Endometrium (tissue), 2 donors: ENCODE measurements at regions not wholly inside any gene's neighbourhood (a gene's known extent, or its start where the extent isn't known, plus 50 kb on each side); places are given as distances from the start of the nearest gene placed in this dataset.

Experiments used
- FAIRE-seq: peaks from 2 replicates; lab custom pipeline; 2012; peaks lifted over from hg19 to GRCh38; lab: Jason Lieb, UNC
- donor health status: control.
- donor health status: control.

DNA sequence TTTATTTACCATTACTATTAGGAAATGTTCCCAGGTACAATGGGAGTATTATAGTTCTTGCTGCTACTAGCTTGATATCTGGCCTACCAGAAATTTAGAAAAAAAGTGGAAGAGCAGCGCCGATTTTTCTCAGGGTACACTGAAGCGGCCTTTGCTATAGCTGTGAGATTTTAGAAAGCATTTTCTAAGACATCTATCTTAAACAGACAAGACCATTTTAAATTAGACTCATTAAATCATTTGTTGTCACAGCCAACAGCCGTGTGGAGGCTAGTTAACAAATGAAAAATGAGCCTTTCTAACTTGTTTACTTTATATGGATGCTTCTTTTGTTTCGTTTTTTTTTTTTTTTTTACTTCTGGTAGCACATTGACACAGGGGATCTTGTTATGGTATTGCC is 183.2 kb upstream of the ZRANB2 start:
- no peak for FAIRE-seq

DNA sequence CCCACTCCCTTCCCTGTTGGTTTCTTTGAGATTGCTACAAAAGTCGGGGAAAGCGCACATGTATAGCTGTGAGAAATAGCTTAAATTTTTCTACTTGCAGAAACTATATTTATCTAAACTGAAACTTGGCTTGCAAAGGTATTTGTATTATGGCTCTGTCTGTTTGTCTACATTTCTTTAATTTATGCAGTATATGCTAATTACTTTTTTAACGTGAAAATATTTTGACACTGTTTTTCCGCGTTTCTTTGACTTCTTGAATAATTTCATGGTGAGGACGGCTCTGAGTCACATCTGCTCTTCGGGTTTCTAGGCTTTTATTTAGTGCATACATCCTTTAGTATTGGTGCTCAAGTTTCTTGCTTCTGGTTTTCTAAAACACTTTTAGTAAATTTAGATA is 182.1 kb upstream of the ZRANB2 start:
- FAIRE-seq = no peak

DNA sequence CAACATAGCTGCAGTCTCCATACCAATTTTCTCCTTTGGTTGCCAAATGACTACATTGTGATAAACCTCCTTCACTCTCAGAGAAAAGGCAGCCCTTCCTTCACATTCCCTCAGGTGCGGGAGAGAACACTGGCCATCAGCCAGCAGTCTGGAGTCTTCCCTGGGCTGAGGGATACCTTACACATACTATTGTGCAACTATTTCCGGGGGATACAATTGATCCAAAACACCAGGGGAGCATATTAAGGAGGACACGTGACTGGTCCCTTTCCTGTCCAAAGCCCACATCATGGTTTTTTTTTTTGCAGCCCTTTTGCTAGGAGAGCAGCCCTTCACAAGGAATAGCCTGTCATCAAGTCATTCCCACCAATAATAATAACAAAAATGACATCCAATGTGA is 172.1 kb upstream of the ZRANB2 start:
- no peak for FAIRE-seq

DNA sequence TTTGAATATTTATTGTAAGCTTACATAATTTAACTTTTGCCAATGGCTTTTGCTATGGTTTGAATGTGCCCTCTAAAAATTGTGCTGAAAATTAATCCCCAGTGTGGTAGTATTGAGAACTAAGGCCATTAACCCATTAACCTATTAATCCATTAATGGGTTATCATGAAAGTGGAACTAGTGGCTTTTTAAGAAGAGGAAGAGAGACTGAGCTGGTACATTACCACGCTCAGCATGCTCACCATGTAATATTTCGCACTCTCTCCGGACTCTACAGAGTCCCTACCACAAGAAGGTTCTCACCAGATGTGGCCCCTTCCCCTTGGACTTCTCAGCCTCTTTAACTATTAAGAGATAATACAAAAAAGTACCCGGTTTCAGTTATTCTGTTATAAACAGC is 164.4 kb upstream of the ZRANB2 start:
- FAIRE-seq = no peak

DNA sequence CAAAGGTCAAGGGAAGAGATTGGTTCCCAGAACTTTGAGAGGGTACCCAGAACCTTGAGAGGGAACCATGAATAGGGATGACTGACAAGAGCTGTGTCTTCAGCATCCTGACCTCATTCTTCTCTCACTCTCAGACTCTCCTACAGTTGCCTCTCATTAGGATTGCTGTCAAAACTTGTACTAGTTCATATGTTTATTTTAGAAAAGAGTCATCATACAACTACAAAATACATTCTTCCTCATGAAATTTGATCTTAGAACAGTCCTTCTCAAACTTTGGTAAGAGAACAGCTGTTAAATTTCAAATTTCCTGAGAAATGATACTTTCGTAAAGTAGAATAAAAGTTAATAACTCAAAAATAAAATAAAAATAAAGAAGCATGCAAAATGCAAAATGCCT is 161.4 kb upstream of the ZRANB2 start:
- no peak for FAIRE-seq

DNA sequence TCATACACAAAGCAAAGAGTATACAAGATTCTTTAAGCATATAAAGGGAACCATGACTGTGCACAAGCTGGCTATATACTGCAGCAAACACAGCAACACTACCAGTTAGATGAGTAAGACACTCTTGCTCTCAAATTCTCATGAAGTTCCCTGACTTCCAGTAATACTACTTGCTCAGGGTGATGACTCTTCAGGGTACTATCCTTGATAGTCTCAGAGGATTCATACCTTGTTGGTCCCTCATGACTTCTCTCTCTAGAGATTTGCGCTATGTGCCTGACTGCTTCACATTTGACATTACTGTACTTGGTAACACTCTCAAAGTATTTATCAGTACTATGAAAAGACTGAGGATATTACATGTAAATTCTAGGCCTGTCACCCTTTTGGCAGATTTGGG is 159.8 kb upstream of the ZRANB2 start:
- FAIRE-seq = no peak

DNA sequence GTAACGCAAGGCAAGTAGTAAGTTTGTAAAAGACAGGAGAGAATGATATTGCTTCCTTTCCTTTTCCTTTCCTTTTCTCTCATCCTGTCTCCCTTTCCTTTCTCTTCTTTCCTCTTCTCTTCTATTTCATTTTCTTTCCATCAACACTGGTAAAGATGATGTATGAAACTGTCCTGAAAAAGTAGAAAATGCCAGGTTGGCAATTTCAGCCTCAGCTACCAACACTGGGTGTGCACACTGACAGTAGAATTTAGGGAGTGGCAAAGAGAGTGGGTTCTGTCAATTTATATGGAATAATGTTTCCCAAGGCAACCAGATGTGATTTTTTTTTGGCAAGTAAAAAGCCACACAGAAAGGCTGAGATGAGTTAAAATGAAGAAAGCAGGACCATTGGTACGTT is 155.7 kb upstream of the ZRANB2 start:
- FAIRE-seq = no peak

DNA sequence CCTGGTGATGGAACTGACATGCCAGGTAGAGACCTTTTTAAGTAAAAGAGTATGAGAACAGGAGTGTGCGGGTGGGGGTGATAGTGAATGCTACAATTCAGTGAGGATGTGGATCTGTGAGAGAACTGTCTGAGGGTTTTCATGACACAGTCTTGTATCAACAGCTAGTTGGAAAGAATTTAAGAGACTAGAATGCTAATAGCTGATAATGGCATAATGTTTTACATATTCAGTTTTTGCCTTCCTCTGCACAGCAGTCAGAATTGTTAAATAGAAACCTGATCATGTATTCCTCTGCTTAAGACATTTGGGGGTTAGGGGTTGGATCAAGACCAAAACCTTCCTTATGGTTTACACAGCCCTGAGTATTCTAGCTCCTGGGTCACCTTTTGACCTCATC is 152.8 kb upstream of the ZRANB2 start:
- no peak for FAIRE-seq

DNA sequence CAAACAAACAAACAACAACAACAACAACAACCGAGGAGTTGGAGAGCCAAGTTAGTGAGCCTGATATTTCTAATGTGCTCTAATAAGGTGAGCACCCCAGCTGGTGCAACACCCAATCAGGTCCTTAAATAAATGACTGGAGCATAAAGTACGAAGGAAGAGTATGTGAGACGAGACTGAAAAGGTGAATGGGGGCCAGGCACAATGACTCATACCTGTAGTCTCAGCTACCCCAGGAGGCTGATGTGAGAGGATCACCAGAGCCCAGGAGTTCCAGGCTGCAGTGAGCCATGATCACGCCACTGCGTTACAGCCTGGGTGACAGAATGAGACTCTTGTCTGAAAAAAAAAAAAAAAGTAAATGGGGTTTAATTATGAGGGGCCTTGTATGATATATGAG is 152.0 kb upstream of the ZRANB2 start:
- no peak for FAIRE-seq

DNA sequence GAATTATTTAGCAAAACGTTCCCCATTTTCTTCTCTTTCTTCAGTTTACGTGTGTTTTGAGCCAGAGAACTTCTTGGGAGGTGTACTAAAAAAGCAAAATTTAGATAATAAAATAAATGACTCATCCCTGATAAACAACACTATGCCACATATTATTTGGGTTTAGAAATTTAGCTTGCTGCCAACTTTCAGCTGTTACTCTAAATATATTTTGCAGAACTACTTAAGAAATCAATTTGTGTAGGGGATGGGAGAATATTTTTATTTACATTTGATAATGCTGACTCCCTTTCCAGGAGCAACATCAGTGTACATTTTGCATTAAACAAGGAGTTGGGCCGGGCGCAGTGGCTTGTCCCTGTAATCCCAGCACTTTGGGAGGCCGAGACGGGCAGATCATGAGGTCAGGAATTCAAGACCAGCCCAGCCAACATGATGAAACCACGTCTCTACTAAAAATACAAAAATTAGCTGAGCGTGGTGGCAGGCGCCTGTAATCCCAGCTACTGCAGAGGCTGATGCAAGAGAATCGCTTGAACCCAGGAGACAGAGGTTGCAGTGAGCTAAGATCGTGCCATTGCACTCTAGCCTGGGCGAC is 151.4 kb upstream of the ZRANB2 start:
- peak; percentile 18 for FAIRE-seq

DNA sequence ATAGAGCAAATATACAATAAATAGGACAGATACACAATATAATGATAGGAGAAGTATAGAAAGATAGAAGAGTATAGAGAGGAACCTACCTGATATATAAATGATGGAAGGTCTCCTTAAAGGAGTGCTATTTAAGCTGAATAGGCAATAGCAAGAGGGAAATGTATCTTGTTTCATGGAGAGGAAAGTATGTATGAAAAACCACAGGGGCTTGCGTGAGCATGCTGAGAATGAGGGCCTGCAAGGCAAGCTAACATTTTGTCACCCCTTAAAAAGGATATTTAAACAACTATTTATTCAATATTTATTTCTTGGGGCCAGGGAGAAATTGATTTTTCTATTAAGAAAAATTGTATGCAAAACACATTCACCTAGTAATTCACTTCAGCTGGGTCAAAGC is 150.9 kb upstream of the ZRANB2 start:
- FAIRE-seq = no peak

DNA sequence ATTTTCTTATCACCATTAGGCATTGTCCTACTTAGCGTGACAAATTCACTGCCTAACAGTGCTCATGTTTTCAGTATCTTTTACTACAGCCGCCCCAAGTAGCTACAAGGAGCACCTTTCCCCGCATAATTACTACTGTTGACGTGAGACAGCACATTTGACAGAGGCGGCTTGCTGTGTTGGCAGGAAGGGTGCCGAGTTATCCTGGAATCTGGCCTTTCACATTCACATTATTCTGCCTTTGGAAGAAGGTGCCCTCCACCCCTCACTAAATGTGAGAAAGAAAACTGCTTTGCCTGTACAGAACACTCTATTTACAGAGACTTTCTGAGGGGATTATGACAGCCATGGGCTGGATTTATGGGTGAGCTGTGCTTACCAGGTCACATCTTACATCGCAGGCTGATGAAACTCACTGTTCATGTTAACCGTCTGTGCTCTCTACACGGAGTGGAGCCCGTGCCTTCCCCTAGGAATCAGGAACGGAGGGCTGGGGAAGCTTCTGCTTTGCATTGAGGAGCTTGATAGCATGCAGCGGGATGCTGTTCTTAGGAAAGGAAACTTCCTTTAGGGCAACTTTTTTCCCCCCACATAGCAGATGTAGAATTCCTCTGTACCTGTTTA is 148.0 kb upstream of the ZRANB2 start:
- no peak for FAIRE-seq

DNA sequence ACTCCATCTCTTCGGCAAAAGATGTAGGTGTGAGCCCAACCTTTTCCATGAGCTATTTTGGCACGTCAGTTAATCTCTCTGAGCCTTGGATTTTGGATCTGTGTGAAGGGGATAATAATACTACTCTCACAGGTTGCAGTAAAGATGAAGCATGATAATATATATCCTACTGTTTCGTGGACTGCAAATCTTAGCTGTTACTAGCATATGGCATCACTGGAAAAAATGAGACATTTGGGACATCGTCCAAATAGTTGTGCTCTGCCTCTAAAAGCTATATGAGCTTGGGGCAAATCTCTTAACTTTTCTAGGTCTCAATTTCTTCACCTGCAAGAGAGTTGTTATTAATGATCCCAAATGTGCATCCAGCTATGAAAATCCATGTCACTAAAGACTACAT is 147.4 kb upstream of the ZRANB2 start:
- no peak for FAIRE-seq

DNA sequence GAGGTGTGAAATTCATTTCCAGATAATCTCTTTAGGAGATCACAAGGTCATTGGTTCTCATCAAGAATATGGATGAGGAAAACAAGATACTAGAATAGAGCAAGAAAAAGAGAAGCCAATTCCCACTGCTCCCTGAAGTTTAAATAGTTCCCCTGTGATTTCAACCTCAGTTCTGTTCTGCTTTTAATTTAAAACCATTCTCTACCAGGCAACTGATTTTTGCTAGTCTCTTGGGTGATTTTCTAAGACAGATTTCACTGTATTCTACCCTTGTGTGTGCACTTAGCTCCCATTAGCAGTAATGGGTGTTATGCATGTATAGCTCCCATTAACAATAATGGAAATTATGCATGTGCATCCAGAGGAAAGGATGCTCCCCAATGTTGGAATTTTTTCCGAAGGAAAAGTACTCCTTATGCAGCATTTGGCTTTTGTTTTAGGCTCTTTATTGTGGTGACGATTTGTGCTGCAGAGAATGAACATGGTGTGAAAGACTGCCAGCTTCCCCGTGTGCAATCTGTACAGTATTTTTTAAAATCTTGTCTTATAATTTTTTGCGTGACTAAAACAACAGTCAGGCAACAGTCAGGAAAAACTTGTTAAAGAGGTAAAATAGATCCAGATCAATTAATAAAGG is 144.0 kb upstream of the ZRANB2 start:
- FAIRE-seq = no peak

DNA sequence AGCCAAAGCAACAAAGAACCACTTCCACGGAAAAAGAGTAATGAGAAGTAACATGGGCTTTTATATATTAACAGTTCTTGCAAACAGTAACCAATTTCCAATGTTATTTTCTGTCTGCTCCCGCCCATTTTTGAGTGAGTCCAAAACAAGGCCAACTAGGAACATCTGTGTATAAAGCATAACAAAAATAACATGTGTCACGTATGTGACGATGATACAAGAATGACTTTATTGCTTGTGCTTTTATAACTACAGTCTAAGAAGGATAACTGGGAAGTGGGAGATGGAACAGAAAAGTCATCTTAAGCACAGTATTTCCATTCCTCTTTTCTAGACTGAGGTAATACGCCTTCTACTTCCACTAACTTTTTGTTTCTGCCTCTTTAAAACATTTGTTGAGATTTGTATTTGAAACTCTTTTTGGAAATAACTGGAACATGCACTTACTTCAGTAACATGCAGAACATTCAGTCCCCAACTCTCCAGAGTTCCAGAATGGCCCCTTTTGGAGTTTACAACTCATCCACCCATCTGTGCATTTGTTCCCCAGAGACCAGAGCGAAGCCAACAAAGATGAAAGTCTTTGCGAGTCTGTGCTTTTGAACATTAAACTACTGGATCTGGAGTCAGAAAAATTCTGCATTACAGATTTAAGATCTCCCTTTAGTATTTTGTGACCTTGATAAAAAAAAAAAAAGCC is 143.0 kb upstream of the ZRANB2 start:
- FAIRE-seq = no peak

DNA sequence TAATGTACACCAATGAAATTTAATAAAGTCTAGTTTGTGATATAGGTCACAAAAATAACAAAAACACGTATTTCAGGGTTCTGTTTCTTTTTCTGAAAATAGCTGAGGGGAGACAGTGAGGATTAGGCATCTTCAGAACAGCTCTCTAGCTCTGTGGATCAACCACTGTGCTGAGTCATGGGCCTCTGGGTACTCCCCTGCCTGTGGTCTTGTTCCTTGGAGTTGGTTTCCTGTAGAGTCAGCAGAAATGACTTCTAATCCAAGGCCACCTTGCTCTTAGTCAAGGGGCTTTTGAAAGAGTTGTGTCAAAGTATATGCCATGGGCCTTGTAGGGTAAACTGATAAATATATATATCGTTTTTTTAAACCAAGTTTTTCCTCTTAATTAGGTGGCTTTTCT is 141.8 kb upstream of the ZRANB2 start:
- FAIRE-seq = no peak

DNA sequence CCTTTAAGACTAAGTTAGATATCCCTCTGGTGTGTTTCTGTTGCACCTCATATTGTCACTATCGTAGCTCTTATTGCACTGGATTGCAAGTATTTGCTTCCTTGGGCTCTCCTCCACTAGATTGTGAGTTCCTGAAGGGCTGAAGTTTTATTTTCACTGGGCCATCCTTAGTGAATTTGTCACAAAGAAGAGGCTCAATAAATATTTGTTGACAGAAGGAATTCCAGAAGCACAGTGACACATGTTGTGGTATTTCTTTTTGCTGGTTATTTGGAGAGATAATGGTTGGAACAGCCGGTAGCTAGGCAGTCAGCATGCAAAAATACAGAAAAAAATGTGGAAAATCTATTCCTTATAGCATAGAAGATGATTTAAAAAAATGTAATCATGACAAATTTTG is 129.9 kb upstream of the ZRANB2 start:
- FAIRE-seq = no peak

DNA sequence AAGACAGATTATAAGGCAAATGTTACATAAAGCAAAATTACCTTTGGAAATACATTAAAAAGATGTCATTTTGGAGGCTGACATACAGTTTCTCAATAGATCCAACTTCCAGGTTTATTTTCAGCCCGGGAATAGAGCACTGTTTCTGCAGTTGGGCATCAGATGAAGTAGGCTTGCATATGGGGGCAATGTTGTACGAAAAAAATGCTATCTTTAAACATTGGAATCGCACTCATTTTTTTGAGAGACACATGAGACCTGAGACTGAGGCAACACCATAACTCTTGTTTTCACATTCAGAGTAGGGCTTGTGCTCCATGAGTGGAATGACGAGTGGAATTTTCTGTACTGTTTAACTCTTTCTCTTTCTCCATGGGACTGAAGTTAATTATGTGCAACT is 122.4 kb upstream of the ZRANB2 start:
- FAIRE-seq = no peak

DNA sequence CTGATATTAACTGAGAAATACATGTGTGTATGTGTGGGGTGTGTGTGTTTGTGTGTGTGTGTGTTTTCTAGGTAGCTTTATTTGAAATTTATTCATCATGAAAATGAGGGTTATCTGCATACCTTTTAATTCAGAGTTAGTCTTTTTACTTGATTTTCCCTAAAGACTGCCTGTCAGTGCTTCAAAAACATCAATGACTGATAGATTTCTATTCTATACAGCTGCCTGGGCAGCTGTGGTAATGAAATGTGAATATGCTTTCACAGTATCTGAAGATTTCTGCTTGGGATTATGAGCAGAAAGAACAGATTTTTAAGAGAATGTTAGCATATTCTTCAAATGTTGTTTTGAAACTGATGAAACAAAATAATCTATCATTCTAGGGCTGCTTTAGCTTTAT is 119.7 kb upstream of the ZRANB2 start:
- no peak for FAIRE-seq

DNA sequence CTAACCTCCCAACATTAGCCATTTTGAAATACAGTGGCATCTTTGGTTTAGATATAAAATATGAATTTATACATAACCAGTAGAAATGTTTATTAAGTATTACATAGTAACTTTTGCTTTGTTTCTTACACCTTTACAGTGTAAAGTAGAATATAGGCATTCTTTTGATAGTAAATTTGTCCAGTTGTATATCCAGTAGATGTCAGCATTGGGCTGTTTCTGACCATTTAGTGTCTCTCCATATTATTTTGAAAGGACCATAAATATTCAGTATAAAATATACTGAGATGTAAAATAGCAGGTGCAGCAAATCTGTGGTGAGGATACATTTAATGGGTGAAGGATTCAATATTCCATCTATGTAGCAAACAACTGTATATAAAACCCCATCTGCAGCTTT is 115.8 kb upstream of the ZRANB2 start:
- FAIRE-seq = peak; percentile 63

DNA sequence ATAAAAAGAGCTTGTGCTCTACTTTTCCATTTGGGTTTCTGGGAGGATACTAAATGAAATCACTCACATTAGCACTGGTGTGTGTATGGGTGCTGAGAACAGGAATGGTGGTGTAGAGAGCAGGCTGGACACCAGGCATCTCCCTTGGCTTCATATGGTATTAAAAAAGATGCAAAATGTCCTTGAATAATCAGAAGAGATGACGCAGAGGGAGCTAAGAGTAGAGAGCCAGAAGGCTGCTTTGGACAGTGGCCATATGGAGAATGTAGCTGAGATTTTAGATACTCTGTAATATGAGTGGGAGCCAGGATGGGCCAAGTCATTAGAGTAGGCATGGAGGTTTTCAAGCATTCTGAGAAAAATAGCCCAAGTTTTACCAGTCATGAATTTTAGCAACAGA is 112.3 kb upstream of the ZRANB2 start:
- FAIRE-seq = no peak

DNA sequence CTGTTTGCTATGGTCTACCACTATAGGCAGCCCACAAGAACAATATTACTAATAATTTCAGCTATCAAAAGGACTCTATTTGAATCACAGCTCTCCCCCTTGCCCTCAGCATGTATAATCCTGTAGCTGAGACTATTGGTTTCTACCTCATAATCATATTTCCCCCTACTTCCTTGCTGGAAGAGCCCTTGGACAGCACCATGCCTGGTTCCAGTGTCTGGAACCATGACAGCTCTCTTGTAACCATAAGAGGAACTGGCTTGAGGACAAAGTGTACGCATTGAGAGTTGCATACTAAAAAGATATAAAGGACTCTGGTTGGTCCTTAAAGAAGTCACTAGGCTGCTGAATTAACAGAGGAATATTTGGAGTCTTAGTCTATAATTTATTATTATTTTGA is 110.7 kb upstream of the ZRANB2 start:
- FAIRE-seq = no peak

DNA sequence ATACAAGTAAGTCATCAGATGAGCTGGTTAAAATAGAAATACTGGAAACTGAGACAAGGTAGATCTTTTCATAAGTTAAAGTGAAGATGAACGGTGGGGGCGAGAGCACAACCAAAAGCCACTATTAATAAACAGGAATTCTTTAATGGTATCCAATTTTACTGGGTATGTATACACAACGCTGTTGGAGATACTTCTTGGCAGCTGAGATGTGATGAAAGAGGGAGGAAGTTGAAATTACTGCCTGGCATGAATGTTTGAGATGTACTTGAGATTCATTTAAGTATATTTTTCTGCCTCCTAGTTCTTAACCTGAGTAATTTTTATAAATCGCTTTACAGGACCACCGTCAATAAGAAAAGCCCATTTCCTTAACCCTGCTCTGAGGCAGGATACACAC is 110.0 kb upstream of the ZRANB2 start:
- FAIRE-seq = no peak

DNA sequence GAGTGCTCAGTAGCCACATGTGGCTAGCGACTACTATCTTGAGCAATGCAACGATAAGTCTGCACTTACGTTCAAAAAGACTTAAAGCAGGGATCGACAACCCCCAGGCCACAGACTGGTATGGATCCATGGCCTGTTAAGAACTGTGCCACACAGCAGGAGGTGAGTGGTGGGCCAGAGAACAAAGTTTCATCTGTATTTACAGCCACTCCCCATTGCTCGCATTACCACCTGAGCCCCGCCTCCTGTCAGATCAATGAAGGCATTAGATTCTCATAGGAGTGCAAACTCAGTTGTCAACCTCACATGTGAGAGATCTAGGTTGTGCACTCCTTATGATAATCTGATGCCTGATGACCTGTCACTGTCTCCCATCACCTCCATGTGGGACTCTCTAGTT is 103.6 kb upstream of the ZRANB2 start:
- no peak for FAIRE-seq
